ENCODE measurements at regions not wholly inside any gene's neighbourhood (a gene's known extent, or its start where the extent isn't known, plus 50 kb on each side); places are given as distances from the start of the nearest gene placed in this dataset.

- no peak for DNase-seq
These were observed 85.5 kb upstream of the ADO start for GRCh38 chr10:62719061-62719460.

DNA sequence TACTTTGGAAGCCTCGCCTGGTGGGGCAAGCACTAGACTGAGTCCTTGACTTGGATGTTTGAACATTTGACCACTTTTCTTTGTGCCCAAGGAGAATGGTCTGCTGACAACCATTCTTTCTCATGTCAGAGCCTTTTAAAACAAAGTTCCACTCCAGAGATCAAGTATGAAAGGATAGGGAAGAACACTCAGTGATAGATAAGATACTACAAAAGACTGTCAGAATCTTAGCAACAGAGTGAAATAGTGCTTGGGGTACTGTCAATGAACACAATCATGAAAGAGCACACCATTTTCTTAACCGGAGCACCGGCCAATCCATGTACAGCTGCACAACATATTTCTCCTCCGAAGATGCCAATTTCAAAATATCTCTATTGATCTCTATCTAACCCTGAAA, 82.8 kb upstream of the ADO start:
- DNase-seq = no peak

GRCh38 chr10:62723375-62723774, 81.1 kb upstream of the ADO start:
- no peak for DNase-seq

- peak in 1 of 2 donors; percentile 19 for DNase-seq
These were observed 80.1 kb upstream of the ADO start for GRCh38 chr10:62724465-62724864.

GRCh38 chr10:62726142-62726541, 78.4 kb upstream of the ADO start:
- DNase-seq = peak; percentile 48 to 55

DNA sequence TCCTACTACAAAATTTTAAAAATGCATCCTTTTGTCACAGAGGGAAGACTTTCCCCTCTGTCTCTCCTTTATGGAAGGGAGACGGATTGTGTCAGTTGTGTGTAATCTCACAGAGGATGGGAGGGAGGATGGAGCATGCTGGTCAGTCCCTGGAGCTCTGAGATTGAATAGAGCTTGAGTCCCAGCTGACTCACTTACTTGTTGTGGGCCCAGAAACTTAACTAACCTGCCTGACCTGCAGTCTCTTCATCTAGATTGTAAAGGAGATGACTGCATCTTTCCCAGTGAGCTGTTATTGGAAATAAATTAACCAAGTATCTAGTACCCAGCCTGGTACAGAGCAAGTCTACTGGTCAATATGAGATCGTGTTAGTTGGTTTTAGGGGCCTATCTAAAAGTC, 77.9 kb upstream of the ADO start:
- no peak for DNase-seq

- DNase-seq = no peak
These were observed 76.6 kb upstream of the ADO start for GRCh38 chr10:62727934-62728333.

GRCh38 chr10:62728479-62728878, 76.0 kb upstream of the ADO start:
- DNase-seq = no peak

- DNase-seq = peak; percentile 32 to 33
These were observed 71.5 kb upstream of the ADO start for GRCh38 chr10:62732841-62733653.

GRCh38 chr10:62733654-62734293, 70.7 kb upstream of the ADO start:
- no peak for DNase-seq

- no peak for DNase-seq
These were observed 69.6 kb upstream of the ADO start for GRCh38 chr10:62734781-62735463.

DNA sequence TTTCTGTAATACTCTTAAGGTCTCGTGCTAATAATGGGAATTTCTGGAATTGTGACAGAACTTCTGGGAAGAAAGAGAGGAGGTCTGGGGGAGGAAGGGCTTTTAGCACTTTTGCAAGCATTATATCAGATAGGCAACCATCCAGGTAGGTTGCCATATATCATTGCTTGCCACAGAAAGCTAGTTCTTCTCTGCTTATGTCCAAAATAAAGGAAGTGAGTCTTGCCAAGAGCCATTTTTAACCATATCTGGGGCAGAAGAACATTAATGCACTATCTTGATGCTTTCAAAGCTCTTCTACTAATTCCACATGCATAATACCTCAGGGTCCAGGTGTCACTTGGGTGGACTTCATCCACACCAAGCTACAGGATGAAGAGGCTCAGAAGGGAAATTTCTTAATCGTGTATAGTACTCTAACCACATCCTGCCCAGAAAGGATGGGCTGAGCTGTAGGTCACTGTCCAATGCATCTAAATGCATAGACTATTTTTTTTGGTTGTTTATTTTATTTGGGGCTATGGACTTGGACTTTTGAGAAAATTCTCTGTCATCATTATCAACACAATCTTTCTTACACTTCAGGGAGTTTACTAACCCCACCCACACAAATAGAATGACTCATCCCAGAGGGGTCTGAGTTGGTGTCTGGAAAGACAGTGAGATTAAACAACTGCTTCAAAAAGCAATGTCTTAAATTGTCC, 68.9 kb upstream of the ADO start:
- DNase-seq = no peak

- no peak for DNase-seq
These were observed 68.4 kb upstream of the ADO start for GRCh38 chr10:62736168-62736546.

GRCh38 chr10:62738916-62739315, 65.6 kb upstream of the ADO start:
- no peak for DNase-seq

DNA sequence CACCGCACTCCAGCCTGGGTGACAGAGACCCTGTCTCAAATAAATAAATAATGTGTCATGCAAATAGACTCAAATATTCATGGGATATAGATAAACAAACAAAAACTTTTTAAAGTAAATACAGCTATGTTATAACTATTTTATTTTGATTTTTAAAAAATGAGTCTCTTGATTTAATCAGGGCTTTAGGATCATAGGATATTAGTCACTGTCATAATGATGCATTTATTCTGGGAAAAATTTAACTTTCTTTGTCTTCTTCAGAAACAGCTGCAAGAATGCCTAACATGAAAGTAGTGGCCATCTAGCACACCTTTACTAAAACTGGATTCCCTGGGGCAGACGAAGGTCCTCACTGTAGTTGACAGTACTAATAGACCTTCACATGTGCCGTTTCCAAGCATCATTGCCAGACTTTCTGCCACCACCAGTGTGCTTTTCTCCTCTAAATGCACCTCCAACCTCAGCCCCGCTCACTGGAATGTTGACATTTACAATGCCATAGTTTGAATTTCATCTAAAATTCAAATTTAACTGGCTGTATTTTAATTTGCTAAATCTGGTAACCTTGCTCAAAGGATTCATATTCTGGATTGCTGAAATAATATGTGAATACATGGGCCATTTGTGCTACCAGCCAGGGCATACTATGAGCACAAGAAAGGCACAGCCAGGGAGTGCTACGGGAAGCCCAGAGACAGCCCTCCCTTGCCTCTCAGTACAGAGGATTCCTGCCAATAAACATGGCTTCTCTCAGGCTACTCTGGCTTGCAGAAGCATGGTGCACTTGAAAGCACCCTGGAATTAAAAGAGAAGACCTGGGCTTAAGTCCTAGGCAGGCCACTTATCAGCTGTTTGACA, 63.4 kb upstream of the ADO start:
- DNase-seq = no peak

DNA sequence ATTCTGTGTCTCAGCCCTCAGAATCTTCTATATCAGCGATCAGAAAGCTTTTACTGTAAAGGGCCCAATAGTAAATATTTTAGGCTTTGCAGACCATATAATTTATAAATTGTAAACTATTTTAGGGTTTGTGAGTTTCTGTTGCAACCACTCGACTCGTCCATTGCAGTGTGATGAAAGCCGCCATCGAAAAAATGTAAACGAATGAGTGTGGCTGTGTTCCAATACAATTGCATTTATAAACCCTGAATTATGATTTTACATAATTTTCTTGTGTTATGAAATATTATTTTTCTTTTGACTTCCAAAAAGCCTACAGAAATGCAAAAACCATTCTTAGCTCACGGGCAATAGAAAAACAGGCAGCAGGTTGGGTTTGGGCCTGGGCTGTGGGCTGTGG, 62.5 kb upstream of the ADO start:
- DNase-seq = no peak

DNA sequence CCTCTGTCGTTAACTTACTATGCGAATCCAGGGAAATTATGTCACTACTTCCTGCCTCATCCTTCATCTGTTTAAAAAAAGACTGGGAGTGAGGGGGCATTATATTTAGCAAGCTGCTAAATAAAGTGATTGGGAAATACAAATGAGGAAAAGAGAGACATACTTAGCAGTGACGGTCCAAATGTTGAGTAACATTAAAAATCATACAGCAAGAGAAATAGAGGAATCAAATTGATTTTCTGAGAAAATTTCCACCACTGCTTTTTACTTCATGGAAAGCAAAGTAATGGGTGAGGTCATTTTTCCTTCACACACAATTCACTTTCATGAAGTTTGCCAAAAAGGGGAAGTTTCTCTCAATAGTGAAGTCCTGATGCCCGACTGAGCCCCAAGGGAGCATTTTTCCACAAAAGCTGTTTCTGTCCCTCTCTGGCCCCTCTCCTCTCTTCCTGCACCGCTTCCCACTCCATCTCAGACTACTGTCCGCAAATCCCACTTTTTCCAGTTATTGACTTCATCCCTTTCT, 61.9 kb upstream of the ADO start:
- no peak for DNase-seq

- DNase-seq = no peak
These were observed 60.4 kb upstream of the ADO start for GRCh38 chr10:62744136-62744535.

DNA sequence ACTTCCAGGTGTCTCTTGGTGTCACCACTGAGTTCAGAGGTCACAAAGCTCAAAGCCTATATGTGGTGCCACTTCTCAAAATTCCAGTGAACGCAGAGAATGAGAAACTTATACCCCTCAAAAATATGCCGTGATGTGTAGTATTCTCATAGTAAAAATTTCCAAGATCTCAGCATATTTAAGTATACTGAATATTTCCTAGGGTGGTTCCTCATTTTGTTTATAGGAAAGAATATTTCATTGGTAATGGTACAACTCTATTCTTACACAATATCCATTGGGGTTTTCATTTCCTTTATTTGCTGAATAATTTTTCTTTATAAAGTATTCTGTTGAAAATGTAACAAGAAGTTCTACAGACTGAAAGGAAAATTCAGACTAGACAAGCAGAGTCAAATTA, 58.9 kb upstream of the ADO start:
- DNase-seq = no peak

GRCh38 chr10:62746951-62747729, 57.4 kb upstream of the ADO start:
- DNase-seq = no peak

DNA sequence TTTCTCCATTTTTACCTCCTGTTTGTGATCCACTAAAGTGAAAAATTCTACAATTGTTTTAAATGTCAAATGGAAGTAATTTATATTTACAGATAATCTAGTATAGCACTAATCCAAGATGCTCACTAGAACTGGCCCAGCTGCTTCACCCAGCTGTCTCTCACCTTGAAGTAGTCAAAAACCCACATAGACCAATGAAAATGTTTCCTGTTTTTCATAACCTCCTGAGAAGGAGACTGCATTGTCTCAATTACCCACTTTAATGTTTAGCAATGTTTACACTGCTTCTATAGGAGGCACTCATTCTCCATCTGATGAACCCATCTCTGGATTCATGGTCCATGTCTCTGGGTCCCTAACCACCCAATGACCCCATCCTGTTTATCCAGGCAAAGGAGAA, 56.1 kb upstream of the ADO start:
- DNase-seq = no peak

All from stimulated activated CD4-positive, alpha-beta T cell treated with anti-CD3 and anti-CD28 coated beads, Interleukin-2, amount 100 ng/mL, for 48 hours (primary cell).